WERI-Rb-1 (cell line): ENCODE measurements at regions not wholly inside any gene's neighbourhood (a gene's known extent, or its start where the extent isn't known, plus 50 kb on each side); places are given as distances from the start of the nearest gene placed in this dataset.

Experiments used
- DNase-seq: peaks from one replicate; pipeline ENCODE4 v3.0.0-alpha.2; 2020
- H3K27ac ChIP-seq: fragments of 250-450 bp; sonication (Bioruptor Pico); 2 replicates; pipeline ENCODE4 v1.5.1; 2020; ENCODE audit warnings: mild to moderate bottlenecking, moderate library complexity
- H3K27me3 ChIP-seq: fragments of 250-450 bp; sonication (Bioruptor Pico); 2 replicates; pipeline ENCODE4 v1.5.1; 2021; ENCODE audit warnings: mild to moderate bottlenecking, low read depth, moderate library complexity; ENCODE audit not compliant: insufficient read depth, severe bottlenecking
- H3K36me3 ChIP-seq: fragments of 250-450 bp; sonication (Bioruptor Pico); 2 replicates; pipeline ENCODE4 v1.5.1; 2020; ENCODE audit warnings: mild to moderate bottlenecking, moderate library complexity
- H3K4me3 ChIP-seq: 2 replicates; pipeline ENCODE4 v1.5.1; 2011; ENCODE audit warnings: low read depth, mild to moderate bottlenecking, control low read depth, low read length
- H3K9me3 ChIP-seq: fragments of 250-450 bp; sonication (Bioruptor Pico); 2 replicates; pipeline ENCODE4 v1.5.1; 2021; ENCODE audit warnings: mild to moderate bottlenecking, moderate library complexity; ENCODE audit not compliant: severe bottlenecking
- CTCF ChIP-seq: IDR thresholded peaks from 2 replicates; pipeline ENCODE4 v1.5.1; 2011; ENCODE audit warnings: low read depth, mild to moderate bottlenecking, control low read depth, inconsistent platforms, low read length

DNA sequence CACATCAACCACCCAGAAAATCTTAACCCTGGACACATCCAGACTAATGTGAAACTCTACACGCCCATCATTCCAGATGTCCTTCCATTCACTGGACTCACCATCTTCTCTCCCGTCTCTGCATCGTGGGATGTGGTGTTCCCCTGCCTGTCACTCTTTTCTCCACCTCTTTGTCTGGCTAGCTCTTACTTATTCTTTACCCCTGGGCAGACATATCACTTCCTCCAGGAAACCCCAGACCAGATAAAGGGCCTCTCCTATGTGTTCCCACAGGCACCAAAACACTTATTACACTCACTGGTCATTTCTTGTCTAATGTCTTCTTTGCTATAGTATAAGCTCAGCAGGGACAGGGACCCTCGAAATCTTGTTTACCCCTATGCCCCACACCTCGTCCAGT lies 109.3 kb upstream of the IPO5 start:
- Histone ChIP-seq H3K9me3 (no peaks in the 10 kb centered on the region), H3K4me3 (no peak overlapping the region), H3K27me3 (no peaks in the 10 kb centered on the region), H3K36me3 (no peaks in the 10 kb centered on the region), H3K27ac (no peak overlapping the region)
- no peak for TF ChIP-seq CTCF
- DNase-seq = no peak

DNA sequence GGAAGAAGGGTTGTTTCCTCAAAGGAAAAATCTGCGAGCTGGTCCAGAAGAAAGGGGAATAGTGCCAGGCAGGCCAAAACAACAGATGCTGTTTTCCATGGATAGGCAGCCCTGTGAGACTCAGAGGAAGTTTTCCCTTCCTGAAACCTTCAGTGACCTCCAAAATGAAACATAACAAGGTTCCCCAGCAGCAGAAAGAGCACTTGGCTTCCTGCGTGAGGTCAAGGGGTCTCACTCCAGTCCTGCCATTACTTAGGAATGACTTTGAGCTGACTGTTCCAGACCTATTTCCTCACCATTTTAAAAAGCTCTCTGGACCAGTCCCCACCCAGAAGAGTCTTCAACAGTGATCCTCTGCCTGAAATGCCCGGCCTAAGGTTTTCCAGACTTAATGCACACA lies 104.6 kb upstream of the IPO5 start:
- no peaks in the 10 kb centered on the region for H3K36me3 ChIP-seq
- TF ChIP-seq CTCF = no peak
- peaks cover 10% of the 10 kb centered on the region for H3K9me3 ChIP-seq
- no peak for DNase-seq
- H3K27me3 ChIP-seq = peaks cover 3% of the 10 kb centered on the region
- H3K27ac ChIP-seq = no peak overlapping the region
- no peak overlapping the region for H3K4me3 ChIP-seq

DNA sequence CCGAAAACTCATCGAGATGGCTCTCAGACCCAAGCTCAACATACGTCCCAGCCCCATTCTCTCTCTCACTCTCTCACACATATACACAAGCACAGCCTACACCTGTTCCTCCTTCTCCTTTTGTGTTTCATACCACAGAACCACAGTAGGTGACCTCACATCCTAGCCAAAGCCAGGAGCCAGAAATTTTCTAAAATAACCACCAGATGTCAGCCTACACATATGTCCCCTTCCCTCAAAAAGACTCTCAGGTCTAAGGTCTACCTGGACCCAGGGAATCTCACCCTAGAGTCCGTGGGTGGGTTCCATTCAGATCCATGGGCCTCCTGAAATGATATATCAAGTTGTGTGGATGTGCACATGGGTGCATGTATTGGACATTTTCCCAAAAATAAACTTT lies 104.2 kb upstream of the IPO5 start:
- H3K27me3 ChIP-seq = peaks cover 3% of the 10 kb centered on the region
- H3K9me3 ChIP-seq = peaks cover 10% of the 10 kb centered on the region
- H3K27ac ChIP-seq = no peak overlapping the region
- DNase-seq = peak; percentile 44
- H3K36me3 ChIP-seq = no peaks in the 10 kb centered on the region
- peak; percentile 71 for TF ChIP-seq CTCF
- no peak overlapping the region for H3K4me3 ChIP-seq

DNA sequence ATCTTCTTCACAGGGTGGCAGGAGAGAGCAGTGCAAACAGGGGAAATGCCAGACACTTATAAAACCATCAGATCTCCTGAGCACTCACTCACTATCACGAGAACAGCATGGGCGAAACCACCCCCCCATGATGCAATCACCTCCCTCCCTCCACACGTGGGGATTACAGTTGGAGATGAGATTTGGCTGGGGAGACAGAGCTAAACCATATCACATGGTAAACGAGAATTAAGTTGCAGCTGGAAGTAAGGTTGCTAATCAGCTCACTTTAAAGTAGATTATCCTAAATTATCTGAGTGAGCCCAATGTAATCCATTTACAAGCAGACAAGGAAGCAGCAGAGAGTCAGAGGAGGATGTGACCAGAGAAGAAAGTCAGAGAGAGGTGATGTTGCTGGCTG lies 102.2 kb upstream of the IPO5 start:
- TF ChIP-seq CTCF = 0 out of 2 replicates have a peak, but pooled peaks have one; percentile 23
- Histone ChIP-seq H3K27me3 (peaks cover 3% of the 10 kb centered on the region), H3K9me3 (peaks cover 10% of the 10 kb centered on the region), H3K4me3 (no peak overlapping the region), H3K36me3 (no peaks in the 10 kb centered on the region), H3K27ac (peak overlapping the region; percentile 65)
- DNase-seq = peak; percentile 98

DNA sequence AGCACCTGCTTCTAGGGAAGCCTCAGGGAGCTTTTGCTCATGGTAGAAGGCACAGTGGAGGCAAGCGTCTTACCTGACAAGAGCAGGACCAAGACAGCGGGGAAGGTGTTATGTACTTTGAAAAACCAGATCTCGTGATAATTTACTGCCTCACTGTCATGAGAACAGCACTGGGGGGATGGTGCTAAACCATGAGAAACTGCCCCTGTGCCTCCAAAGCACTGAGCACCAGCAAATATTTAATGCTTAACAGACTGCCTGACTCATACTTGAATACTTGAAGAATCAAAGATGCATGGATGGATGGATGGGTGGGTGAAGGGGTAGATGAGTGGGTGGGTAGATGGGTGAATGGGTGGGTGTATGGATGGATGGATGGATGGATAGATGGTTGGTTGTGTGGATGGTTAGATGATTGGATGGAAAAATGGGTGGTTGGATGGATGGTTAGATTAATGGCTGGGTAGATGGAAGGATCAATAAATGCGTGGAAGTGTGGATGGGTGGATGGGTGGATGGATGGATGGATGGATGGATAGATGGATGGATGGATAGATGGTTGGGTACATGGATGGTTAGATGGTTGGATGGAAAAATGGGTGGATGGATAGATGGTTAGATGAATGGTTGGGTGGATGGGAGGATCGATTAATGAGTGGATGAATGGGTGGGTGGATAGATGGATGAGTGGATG lies 101.1 kb upstream of the IPO5 start:
- no peaks in the 10 kb centered on the region for H3K36me3 ChIP-seq
- H3K4me3 ChIP-seq = no peak overlapping the region
- H3K27me3 ChIP-seq = peaks cover 3% of the 10 kb centered on the region
- H3K9me3 ChIP-seq = peaks cover 10% of the 10 kb centered on the region
- no peak overlapping the region for H3K27ac ChIP-seq
- no peak for TF ChIP-seq CTCF
- no peak for DNase-seq

DNA sequence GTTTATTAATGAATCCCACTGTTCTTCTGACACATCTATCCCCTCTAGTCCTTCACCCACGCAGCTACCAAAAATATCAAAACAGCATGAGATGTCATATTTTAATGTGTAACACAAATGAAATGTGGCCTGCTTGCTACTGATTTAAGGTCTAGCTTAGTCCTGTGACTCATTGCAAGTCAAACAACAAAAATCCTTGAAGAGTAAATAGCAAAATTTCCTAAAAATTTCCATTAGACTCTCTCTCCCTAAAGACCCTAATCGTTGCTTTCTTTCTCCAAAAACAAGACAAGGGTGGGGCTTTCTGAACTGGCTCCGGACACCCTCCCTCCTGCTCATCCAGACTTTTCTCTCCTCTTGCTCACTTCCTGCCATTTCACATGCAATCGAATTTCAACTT lies 99.9 kb upstream of the IPO5 start:
- H3K9me3 ChIP-seq = peaks cover 10% of the 10 kb centered on the region
- H3K4me3 ChIP-seq = no peak overlapping the region
- no peak overlapping the region for H3K27ac ChIP-seq
- peaks cover 3% of the 10 kb centered on the region for H3K27me3 ChIP-seq
- TF ChIP-seq CTCF = no peak
- no peak for DNase-seq
- H3K36me3 ChIP-seq = no peaks in the 10 kb centered on the region
